ENCODE measurements at regions not wholly inside any gene's neighbourhood (a gene's known extent, or its start where the extent isn't known, plus 50 kb on each side); places are given as distances from the start of the nearest gene placed in this dataset.

GRCh38 chr2:158917121-158917520 is 51.3 kb upstream of the TANC1 start:
- H3K27ac ChIP-seq: no peak overlapping the region
- in situ Hi-C loops (cut with MboI; ENCODE audit: low sequenced_read_pairs in 4 of 4) (no loop called here), intact Hi-C loops (cut with DNase I; ENCODE audit: low total_unique reads) (no loop called here)
- no peaks in the 10 kb centered on the region for H3K36me3 ChIP-seq
- no peaks in the 10 kb centered on the region for H3K27me3 ChIP-seq
- ATAC-seq: no peak
- H3K9me3 ChIP-seq: no peaks in the 10 kb centered on the region
- TF ChIP-seq POLR2A (IDR thresholded peaks at IDR 0.05) (no peak), CTCF (IDR thresholded peaks at IDR 0.05 in 4 of 5, conservative IDR thresholded peaks at IDR 0.05 in 1 of 5) (no peak)
- no peak for DNase-seq
- H3K4me1 ChIP-seq: no peaks in the 10 kb centered on the region
- H3K4me3 ChIP-seq: no peak overlapping the region

- Histone ChIP-seq H3K27ac (no peak overlapping the region), H3K4me1 (no peaks in the 10 kb centered on the region), H3K36me3 (no peaks in the 10 kb centered on the region), H3K9me3 (no peaks in the 10 kb centered on the region), H3K27me3 (no peaks in the 10 kb centered on the region), H3K4me3 (no peak overlapping the region)
- in situ Hi-C loops (cut with MboI; ENCODE audit: low sequenced_read_pairs in 4 of 4) (no loop called here), intact Hi-C loops (cut with DNase I; ENCODE audit: low total_unique reads) (no loop called here)
- TF ChIP-seq POLR2A (IDR thresholded peaks at IDR 0.05): no peak
- TF ChIP-seq CTCF (IDR thresholded peaks at IDR 0.05 in 4 of 5, conservative IDR thresholded peaks at IDR 0.05 in 1 of 5): no peak
- no peak for ATAC-seq
- no peak for DNase-seq
Observed at GRCh38 chr2:158918452-158918851, 50.0 kb upstream of the TANC1 start.

All from gastrocnemius medialis (tissue), 4 donors.